Gastrocnemius medialis (tissue), 4 donors: ENCODE measurements at regions not wholly inside any gene's neighbourhood (a gene's known extent, or its start where the extent isn't known, plus 50 kb on each side); places are given as distances from the start of the nearest gene placed in this dataset.
A peak's percentile ranks its signal among the peaks of the same experiment; 100 is the strongest.

Source experiments
- ATAC-seq, 2 donors: fragments of 150-250 bp; one replicate each; pipeline ENCODE4 v1.9.1; 2016
- DNase-seq, 2 donors: peaks; one replicate each; pipeline ENCODE4 v3.0.0-alpha.2; 2019
- H3K27ac ChIP-seq, 4 donors: fragments of 200-600 bp; sonication (generic); 1 replicate in 1 of 4; 2 replicates in 3 of 4; pipeline ENCODE4 v1.5.1; 2016 to 2018; ENCODE audit warnings: mild to moderate bottlenecking in 2 of 4, moderate library complexity in 1 of 4
- H3K27me3 ChIP-seq, 3 donors: fragments of 200-600 bp; sonication (generic) in 2 of 3; 1 replicate in 1 of 3; 2 replicates in 2 of 3; pipeline versions ENCODE4 v1.5.1 to v1.6.0; 2016 to 2019; ENCODE audit warnings: mild to moderate bottlenecking in 1 of 3, moderate library complexity in 1 of 3
- H3K36me3 ChIP-seq, 2 donors: fragments of 200-600 bp; sonication (generic) in 1 of 2; one replicate each; pipeline ENCODE4 v1.5.1; 2017 to 2018
- H3K4me1 ChIP-seq, 2 donors: fragments of 200-600 bp; sonication (generic) in 1 of 2; one replicate each; pipeline ENCODE4 v1.5.1; 2016 to 2017; ENCODE audit warnings: mild to moderate bottlenecking in 2 of 2
- H3K4me3 ChIP-seq, 4 donors: fragments of 200-600 bp; sonication (generic) in 3 of 4; 1 replicate in 1 of 4; 2 replicates in 3 of 4; pipeline ENCODE4 v1.5.1; 2016 to 2019; ENCODE audit warnings: mild to moderate bottlenecking in 2 of 4
- H3K9me3 ChIP-seq, 3 donors: fragments of 200-600 bp; sonication (generic) in 2 of 3; 1 replicate in 1 of 3; 2 replicates in 2 of 3; pipeline ENCODE4 v1.5.1; 2016 to 2019
- POLR2A ChIP-seq, 2 donors: fragments of 450-650 bp; IDR thresholded peaks; one replicate each; pipeline ENCODE4 v1.6.1; 2017; ENCODE audit warnings: antibody characterized with exemption in 2 of 2, mild to moderate bottlenecking in 2 of 2, moderate library complexity in 2 of 2
- in situ Hi-C, 4 donors: fragments of 200-750 bp; cut with MboI; loops; one replicate each; pipeline versions ENCODE4 v1.15.0 to v1.8.0; 2017; ENCODE audit warnings: low sequenced_read_pairs in 4 of 4
- intact Hi-C: fragments of 100-400 bp; cut with DNase I; formaldehyde crosslinking; loops from one replicate; pipeline ENCODE4 v1.15.1; 2023; ENCODE audit warnings: low total_unique reads
- TF ChIP-seq, protein P1 (sequence below), 5 experiments: fragments of 450-650 bp in 3 of 5; fragments of 200-600 bp in 2 of 5; sonication (generic) in 2 of 5; IDR thresholded peaks in 4 of 5; conservative IDR thresholded peaks in 1 of 5; 1 replicate in 4 of 5; 2 replicates in 1 of 5; pipeline ENCODE4 v1.5.1; 2016 to 2019; ENCODE audit warnings: antibody characterized with exemption in 5 of 5, mild to moderate bottlenecking in 3 of 5, moderate library complexity in 3 of 5

DNA sequence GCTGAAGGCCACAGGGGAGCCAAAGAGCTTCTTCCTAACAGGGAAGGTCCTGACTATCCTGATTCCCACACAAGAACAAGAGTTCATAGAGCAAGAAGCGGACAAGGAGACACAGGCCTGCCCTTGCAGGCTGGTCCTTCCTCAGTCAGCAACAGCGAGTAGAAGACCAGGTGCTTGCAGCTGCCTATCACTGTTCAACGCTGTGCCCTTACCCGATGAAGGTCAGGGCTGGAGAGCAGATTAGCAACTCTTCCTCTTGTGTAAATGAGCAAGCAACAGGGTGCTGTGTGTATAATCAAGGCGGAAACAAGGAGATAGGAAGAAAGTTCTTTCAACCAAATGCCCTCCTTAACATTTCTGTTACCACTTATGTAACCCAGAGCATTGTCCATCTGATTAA lies 115.3 kb upstream of the SPACA1 start:
- in situ Hi-C loops (loop anchor here in 3 of 4 donors (5.0 to 10.0 kb wide), 3 partner anchors 932 to 942 kb away; no protein-coding TSS in a partner anchor), intact Hi-C loops (loop anchor here (5.0 kb wide), 2 partner anchors 560 to 850 kb away; no protein-coding TSS in a partner anchor)
- no peak overlapping the region for H3K27ac ChIP-seq
- no peak for DNase-seq
- no peak for ATAC-seq
- no peaks in the 10 kb centered on the region for H3K36me3 ChIP-seq
- H3K4me3 ChIP-seq, result no peak overlapping the region
- H3K9me3 ChIP-seq, result no peaks in the 10 kb centered on the region
- H3K27me3 ChIP-seq, result no peaks in the 10 kb centered on the region
- TF ChIP-seq, protein P1, sequence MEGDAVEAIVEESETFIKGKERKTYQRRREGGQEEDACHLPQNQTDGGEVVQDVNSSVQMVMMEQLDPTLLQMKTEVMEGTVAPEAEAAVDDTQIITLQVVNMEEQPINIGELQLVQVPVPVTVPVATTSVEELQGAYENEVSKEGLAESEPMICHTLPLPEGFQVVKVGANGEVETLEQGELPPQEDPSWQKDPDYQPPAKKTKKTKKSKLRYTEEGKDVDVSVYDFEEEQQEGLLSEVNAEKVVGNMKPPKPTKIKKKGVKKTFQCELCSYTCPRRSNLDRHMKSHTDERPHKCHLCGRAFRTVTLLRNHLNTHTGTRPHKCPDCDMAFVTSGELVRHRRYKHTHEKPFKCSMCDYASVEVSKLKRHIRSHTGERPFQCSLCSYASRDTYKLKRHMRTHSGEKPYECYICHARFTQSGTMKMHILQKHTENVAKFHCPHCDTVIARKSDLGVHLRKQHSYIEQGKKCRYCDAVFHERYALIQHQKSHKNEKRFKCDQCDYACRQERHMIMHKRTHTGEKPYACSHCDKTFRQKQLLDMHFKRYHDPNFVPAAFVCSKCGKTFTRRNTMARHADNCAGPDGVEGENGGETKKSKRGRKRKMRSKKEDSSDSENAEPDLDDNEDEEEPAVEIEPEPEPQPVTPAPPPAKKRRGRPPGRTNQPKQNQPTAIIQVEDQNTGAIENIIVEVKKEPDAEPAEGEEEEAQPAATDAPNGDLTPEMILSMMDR (IDR thresholded peaks at IDR 0.05 in 4 of 5, conservative IDR thresholded peaks at IDR 0.05 in 1 of 5), result no peak
- no peak for TF ChIP-seq POLR2A (IDR thresholded peaks at IDR 0.05)
- no peaks in the 10 kb centered on the region for H3K4me1 ChIP-seq

DNA sequence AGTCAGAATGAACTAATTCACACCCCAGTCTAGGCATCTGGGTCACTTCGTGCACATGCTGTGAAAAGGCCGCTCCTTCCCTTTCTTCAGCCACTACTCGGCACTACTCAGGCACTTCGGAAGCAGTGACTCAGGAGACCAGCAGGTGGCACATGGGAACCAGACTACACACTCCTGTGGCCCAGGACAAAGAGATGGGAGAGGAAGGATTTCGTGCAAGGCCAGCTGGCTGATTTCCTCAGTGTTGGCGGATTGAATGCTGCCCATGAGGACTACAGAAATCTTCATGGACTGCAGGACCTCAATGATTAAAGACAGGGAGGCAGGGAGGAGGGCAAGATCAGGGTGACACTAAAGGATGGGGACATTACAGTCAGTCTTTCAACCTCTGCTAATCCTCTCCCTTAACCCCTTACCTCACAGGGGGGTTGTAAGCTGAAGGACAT lies 117.8 kb upstream of the SPACA1 start:
- no peak for TF ChIP-seq POLR2A (IDR thresholded peaks at IDR 0.05)
- TF ChIP-seq, protein P1 (IDR thresholded peaks at IDR 0.05 in 4 of 5, conservative IDR thresholded peaks at IDR 0.05 in 1 of 5), result peak; percentile 57 to 81 (median 75)
- H3K4me3 ChIP-seq, result no peak overlapping the region
- H3K9me3 ChIP-seq, result no peaks in the 10 kb centered on the region
- no peaks in the 10 kb centered on the region for H3K4me1 ChIP-seq
- ATAC-seq (peak; percentile 90 to 93), DNase-seq (peak; percentile 58 to 73)
- H3K27ac ChIP-seq, result no peak overlapping the region
- no peaks in the 10 kb centered on the region for H3K27me3 ChIP-seq
- in situ Hi-C loops (loop anchor here in 3 of 4 donors (5.0 to 10.0 kb wide), 3 partner anchors 935 to 945 kb away; no protein-coding TSS in a partner anchor), intact Hi-C loops (loop anchor here (1.0 to 5.0 kb wide), 3 partner anchors 562 to 940 kb away; no protein-coding TSS in a partner anchor)
- no peaks in the 10 kb centered on the region for H3K36me3 ChIP-seq

DNA sequence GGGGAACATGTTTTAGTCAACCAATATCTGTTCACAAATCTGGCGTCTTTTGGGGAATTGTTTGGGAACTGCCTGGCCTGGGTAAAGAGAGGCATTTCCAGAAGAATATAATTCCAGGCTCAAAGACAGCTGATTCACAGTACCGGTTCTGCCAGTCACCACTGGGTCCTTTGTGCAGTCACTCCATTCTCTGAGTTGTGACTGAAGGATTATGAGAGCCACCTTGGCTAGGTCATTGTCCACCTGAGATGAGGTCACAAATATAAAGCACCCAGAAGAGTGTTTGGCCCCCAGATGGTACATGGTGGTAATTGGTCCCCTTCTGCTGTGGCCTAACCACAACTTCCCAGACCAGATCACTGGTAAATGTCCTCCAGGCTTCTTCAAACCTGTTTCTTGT lies 121.0 kb upstream of the SPACA1 start:
- no peaks in the 10 kb centered on the region for H3K36me3 ChIP-seq
- TF ChIP-seq, protein P1 (IDR thresholded peaks at IDR 0.05 in 4 of 5, conservative IDR thresholded peaks at IDR 0.05 in 1 of 5), result no peak
- no peak for TF ChIP-seq POLR2A (IDR thresholded peaks at IDR 0.05)
- DNase-seq, result no peak
- no peaks in the 10 kb centered on the region for H3K4me1 ChIP-seq
- no peak overlapping the region for H3K4me3 ChIP-seq
- in situ Hi-C loops, result no loop called here
- no peaks in the 10 kb centered on the region for H3K27me3 ChIP-seq
- intact Hi-C loops, result no loop called here
- no peaks in the 10 kb centered on the region for H3K9me3 ChIP-seq
- no peak for ATAC-seq
- no peak overlapping the region for H3K27ac ChIP-seq

DNA sequence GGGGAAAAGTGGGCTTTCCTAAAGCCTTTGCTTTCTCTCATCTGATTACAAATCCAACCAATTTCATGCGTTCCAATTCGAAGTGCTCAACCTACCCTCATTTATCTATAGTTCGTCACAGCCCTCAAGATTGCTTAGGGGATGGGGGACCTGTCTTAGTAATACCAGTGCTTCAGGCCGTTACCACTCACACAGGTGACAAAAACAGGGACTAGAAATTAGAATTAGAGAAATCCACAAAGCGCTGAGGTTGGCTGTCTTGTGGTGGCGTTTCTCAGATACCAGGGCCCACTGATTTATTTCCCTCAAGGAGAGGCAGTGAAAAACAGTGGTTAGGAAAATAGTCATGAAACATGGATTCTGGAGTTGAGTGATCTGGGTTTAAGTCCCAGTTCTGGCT lies 121.6 kb upstream of the SPACA1 start:
- H3K27me3 ChIP-seq, result no peaks in the 10 kb centered on the region
- no peaks in the 10 kb centered on the region for H3K9me3 ChIP-seq
- ATAC-seq (no peak), DNase-seq (no peak)
- H3K4me1 ChIP-seq, result no peaks in the 10 kb centered on the region
- H3K36me3 ChIP-seq, result no peaks in the 10 kb centered on the region
- no peak overlapping the region for H3K4me3 ChIP-seq
- intact Hi-C loops (no loop called here), in situ Hi-C loops (no loop called here)
- H3K27ac ChIP-seq, result no peak overlapping the region
- TF ChIP-seq, protein P1 (IDR thresholded peaks at IDR 0.05 in 4 of 5, conservative IDR thresholded peaks at IDR 0.05 in 1 of 5), result no peak
- no peak for TF ChIP-seq POLR2A (IDR thresholded peaks at IDR 0.05)
